D341Med (cell line): ENCODE measurements at regions not wholly inside any gene's neighbourhood (a gene's known extent, or its start where the extent isn't known, plus 50 kb on each side); places are given as distances from the start of the nearest gene placed in this dataset.
"Not testable (repeated sequence)": the region's sequence is repeated elsewhere in the genome, so short reads cannot be mapped to it uniquely, and the experiment has no call there.

Experiments
- DNase-seq: peaks from one replicate; pipeline ENCODE4 v3.0.0; 2012; ENCODE audit warnings: low spot score

GRCh38 chr18:42545825-42546224, 569.7 kb downstream of the RIT2 start:
- no peak for DNase-seq

DNA sequence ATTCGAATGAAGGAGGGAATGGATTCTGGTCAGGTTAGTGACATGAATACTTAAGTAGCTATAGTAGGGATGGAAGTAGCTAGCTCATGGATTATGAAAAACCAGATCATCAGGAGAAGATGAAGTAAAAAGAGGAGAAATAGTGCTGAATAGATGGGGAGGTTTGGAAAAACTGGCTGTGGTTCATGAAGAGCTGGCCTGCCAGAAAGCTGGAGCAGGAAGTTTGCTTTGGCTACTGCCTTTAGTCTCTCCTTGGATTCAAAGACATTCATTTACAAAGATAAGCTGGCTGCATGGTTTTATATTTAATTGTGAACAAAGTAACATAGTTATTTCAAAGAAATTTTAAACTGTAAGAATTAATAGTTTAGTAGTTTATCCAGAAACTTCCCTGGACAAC, 567.0 kb downstream of the RIT2 start:
- no peak for DNase-seq

DNA sequence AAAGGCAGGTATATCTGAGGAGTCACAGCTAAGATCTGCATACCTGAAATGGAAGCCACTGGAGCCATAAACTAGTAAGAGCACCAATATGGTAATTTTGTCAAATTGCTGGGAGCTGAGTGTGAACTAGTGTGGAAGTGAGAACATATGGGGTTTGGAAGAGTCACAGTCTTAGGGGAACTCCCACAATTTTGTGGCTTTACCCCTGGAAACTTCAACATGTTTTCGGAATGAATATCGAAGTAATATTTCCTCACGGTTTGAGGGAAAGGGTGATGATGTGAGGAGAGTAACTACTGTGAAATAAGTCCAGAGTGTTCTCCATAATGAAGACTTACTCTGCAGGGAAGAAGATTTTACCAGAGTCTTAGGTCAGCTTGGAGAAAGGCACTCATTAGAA, 565.9 kb downstream of the RIT2 start:
- no peak for DNase-seq

DNA sequence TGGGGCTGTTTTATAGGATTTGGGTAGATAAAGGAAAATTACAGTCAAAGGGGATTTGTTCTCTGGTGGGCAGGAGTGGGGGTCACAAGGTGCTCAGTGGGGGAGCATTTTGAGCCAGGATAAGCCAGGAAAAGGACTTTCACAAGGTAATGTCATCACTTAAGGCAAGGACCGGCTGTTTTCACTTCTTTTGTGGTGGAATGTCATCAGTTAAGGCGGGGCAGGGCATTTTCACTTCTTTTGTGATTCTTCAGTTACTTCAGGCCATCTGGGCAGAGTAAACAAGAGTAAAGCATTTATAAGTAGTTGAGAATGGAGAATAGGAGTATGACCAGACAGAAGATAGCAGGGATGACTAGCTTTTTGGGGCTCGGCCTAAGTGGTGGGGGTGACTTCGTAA, 562.9 kb downstream of the RIT2 start:
- not testable (repeated sequence) for DNase-seq

DNA sequence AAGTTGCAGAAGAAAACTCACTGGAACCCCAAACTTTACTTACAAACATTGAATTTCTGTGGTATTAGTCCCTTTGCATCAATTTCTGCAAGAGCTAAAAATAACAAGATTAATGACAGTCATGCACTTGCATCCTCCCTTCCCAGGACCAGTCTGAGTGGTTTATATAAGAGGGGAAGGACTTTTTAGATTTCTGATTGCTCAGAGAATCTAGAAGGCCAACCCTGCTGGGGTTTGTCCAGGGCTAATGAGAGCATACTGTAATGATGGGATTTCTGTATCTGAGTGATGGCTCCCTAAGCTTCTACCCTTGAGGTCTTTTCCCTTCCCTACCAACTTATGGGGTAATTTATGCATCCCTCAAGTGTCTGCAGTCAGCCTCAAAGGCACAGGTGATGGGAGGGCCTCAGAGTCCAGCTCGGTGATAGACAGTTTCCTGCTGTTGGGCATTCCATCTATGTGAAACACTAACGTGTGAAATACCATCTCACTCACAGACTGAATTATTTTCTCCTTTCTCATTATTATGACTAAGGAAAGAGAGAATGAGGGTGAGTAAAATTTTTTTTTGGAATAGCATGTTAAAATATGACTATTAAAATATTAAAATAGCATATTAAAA, 556.3 kb downstream of the RIT2 start:
- no peak for DNase-seq

GRCh38 chr18:42561521-42561920, 554.0 kb downstream of the RIT2 start:
- peak; percentile 57 for DNase-seq

GRCh38 chr18:42563995-42564394, 551.5 kb downstream of the RIT2 start:
- no peak for DNase-seq

DNA sequence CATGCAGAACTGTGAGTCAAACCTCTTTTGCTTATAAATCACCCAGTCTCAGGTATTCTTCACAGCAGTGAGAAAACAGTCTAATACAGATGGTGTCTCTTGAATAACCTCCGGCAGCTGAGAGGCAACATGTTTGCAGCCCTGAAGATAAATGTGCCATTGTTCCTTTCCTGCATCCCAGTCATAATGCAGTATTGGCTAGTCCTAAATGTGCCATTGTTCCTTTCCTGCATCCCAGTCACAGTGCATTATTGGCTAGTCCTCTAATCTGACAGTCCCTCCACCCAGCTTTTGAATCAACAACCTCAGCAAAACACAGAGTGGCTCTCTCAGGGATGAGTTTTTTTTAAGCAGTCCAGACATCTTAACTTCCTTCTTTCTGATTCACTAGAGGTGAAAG, 550.7 kb downstream of the RIT2 start:
- no peak for DNase-seq

DNA sequence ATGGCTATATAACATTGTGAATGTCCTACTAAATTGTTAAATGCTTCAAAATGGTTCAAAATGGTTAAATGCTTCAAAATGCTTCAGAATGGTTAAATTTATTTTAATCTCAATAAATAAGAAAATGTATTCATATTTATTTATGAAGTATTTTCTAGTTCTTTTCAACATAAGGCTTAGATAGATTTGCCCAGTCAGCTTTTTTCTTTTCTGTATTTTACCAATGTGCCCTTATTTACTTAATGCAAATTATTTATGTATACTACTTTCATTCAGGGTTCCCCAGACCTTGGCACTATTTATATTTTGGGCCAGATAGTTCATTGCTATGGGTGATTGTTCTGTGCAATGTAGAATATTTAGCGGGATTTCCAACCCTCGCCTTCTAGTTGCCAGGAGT, 546.7 kb downstream of the RIT2 start:
- no peak for DNase-seq

- DNase-seq, result peak; percentile 74
Measured at GRCh38 chr18:42574871-42575270, 540.6 kb downstream of the RIT2 start.

GRCh38 chr18:42576124-42576523, 539.4 kb downstream of the RIT2 start:
- no peak for DNase-seq

DNA sequence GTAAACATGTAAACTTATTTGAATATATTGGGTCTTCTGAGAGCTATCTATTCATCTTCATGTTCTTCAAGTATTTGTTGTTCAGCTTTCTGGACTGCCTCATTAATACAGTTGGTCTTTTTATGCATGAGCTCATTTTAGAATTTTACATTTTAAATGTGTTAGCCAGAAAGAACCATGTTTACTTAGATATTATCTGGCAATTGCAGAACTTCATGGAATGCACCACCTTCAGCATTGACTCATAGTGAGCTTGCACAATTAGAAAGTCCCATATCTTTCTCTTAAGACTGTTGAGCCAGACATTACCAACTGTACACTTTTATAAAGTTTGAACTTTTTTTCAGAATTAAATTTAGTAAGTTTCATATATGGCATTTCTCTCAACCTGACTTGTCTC, 536.7 kb downstream of the RIT2 start:
- DNase-seq, result no peak

- no peak for DNase-seq
Measured at GRCh38 chr18:42582266-42582665, 533.2 kb downstream of the RIT2 start.

- no peak for DNase-seq
Measured at GRCh38 chr18:42583283-42583731, 532.2 kb downstream of the RIT2 start.

GRCh38 chr18:42586601-42587000, 528.9 kb downstream of the RIT2 start:
- DNase-seq, result no peak

- DNase-seq, result no peak
Measured at GRCh38 chr18:42588786-42589185, 526.7 kb downstream of the RIT2 start.

DNA sequence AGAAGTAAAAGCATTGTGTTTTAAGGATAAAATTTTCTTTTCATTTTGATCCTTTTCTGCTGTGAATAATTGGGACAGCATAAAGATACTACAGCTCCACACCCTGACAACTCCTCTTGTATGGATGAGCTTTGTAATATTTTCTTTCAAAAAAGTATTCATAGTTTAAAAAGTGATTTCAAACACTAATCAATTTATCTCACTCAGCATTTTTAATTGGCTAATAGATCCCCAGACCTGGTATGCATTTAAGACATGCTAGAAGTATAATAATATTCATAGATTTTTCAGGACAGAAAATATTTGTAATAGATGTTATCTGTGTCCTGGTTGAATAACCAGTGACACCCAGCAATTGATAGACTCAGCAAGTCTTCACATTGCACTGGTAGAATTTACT, 510.7 kb downstream of the RIT2 start:
- no peak for DNase-seq

DNA sequence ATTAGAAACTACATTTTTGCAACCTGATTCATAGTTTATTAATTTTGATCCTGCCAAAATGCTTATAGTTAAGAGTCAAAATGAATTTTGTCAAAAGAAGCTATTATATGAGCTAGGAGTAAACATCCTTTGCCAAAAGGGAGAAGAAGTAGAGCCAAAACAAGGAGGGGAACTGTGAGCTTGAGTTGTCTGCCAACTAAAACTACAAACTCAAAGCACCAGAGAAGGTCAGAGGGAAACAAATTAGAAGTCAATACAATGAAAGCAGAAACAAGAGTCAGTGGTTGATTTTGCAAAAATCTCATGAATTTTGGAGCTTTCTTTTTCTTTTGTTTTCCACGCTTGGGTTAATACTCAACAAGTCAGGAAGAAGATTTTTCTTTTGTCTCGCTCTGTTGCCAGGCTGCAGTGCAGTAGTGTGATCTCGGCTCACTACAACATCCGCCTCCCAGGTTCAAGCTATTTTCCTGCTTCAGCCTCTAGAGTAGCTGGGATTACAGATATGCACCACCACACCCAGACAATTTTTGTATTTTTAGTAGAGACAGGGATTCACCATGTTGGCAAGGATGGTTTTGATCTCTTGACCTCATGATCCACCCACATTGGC, 508.5 kb downstream of the RIT2 start:
- no peak for DNase-seq

DNA sequence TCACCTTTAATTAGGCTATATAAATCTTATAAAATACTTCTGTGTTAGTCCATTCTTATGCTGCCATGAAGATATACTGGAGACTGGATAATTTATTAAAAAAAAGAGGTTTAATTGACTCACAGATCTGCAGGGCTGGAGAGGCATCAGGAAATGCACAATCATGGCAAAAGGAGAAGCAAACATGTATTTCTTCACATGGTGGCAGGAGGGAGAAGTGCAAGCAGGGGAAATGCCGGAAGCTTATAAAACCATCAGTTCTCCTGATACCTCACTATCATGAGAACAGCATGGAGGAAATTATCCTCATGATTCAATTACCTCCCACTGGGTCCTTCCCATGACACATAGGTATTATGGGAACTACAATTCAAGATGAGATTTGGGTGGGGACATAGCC, 504.4 kb downstream of the RIT2 start:
- DNase-seq, result no peak

GRCh38 chr18:42614619-42615293, 500.7 kb downstream of the RIT2 start:
- DNase-seq, result no peak

DNA sequence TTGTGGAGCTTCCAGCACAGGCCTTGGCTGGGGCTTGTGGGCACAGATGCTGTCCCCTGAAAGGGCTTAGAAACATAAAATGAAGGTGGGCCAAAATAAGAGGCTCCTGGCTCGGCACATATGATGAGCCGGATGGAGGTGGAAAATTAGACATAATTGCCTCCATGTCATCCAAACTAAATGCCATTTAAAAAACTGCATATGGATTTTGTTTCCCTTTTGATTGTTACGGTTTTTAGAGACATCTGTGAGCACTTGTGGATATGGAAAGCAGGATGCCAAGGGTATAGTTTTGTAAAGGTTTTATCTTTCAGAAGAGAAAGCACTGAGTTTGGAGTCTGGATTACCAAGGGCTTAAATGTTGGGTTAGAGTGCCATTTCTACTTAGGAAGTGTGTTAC, 498.3 kb downstream of the RIT2 start:
- DNase-seq, result no peak

DNA sequence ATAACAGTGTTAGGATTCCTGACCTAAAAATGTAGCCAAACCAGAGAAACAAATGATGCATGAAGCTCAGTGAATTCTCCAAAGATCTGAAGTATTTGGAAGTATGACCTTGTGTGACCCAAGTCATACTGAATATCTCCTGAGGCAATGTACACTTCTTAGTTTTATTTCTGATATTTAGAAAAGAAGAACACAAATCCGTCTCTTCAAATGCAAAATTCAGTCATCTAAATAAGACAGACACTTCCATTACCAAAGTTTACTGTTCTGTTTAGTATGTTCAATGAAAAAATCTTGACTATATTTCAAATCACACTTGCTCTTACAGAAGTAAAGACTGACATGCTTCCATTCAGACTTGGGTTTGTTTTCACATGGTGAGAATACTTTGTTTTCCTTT, 495.7 kb downstream of the RIT2 start:
- DNase-seq, result no peak

GRCh38 chr18:42620657-42621056, 494.8 kb downstream of the RIT2 start:
- DNase-seq, result no peak

- no peak for DNase-seq
Measured at GRCh38 chr18:42623935-42624334, 491.6 kb downstream of the RIT2 start.
